ENCODE measurements at regions not wholly inside any gene's neighbourhood (a gene's known extent, or its start where the extent isn't known, plus 50 kb on each side); places are given as distances from the start of the nearest gene placed in this dataset.

DNA sequence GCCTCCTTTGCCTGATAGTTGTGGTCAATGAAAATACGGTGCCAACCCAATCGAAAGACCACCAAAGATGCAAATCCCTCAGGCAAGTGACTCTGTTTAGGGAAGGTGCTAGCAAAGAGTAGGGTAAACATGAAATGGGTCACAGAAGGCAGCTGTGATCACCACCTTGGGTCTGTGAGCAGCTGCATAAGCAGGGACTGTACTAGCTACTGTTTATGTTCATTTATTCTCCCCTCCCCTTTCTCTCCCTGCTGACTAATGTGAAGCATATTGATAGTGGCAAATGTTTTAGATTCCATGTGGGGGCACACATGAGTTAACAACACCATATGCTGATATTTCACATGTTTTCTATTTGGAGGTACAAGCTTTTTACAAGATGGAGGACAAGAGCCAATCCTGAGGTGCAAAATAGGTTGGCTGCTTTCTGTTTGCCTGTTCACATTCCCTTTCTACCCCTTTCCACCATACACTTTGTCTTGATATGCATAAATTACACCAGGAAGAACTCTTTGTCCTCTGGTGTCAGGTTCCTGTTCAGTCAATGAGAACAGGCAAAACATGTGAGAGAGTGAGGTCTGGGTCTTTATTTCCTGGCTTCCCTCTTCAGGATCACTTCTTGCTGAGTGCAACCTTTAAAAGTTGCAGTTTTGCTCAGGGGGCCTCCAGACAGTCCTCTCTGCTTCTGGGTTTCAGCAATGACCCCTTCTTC, 71.1 kb downstream of the AVPR1A start:
- TF ChIP-seq POLR2A (IDR thresholded peaks at IDR 0.05) = no peak
- TF ChIP-seq, protein P1, sequence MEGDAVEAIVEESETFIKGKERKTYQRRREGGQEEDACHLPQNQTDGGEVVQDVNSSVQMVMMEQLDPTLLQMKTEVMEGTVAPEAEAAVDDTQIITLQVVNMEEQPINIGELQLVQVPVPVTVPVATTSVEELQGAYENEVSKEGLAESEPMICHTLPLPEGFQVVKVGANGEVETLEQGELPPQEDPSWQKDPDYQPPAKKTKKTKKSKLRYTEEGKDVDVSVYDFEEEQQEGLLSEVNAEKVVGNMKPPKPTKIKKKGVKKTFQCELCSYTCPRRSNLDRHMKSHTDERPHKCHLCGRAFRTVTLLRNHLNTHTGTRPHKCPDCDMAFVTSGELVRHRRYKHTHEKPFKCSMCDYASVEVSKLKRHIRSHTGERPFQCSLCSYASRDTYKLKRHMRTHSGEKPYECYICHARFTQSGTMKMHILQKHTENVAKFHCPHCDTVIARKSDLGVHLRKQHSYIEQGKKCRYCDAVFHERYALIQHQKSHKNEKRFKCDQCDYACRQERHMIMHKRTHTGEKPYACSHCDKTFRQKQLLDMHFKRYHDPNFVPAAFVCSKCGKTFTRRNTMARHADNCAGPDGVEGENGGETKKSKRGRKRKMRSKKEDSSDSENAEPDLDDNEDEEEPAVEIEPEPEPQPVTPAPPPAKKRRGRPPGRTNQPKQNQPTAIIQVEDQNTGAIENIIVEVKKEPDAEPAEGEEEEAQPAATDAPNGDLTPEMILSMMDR (IDR thresholded peaks at IDR 0.05) = no peak

Measured in upper lobe of left lung (tissue), 4 donors.